Neural progenitor cell (in vitro differentiated cells): ENCODE measurements at regions not wholly inside any gene's neighbourhood (a gene's known extent, or its start where the extent isn't known, plus 50 kb on each side); places are given as distances from the start of the nearest gene placed in this dataset.

Experiments used
- DNase-seq: peaks from one replicate; pipeline ENCODE4 v3.0.0-alpha.2; 2016; ENCODE audit warnings: low spot score
- H2AFZ ChIP-seq: fragments of 200-600 bp; sonication (generic); replicated peaks from 2 replicates; pipeline ENCODE4 v1.6.1; 2016; ENCODE audit warnings: antibody characterized with exemption
- H3F3A ChIP-seq: fragments of 200-600 bp; sonication (generic); 2 replicates; pipeline ENCODE4 v1.6.1; 2016; ENCODE audit warnings: antibody characterized with exemption, low read depth
- H3K27ac ChIP-seq: fragments of 200-600 bp; sonication (generic); 2 replicates; pipeline ENCODE4 v1.5.1; 2016; ENCODE audit warnings: mild to moderate bottlenecking
- H3K27me3 ChIP-seq: fragments of 200-600 bp; sonication (generic); 2 replicates; pipeline ENCODE4 v1.6.1; 2016; ENCODE audit warnings: mild to moderate bottlenecking, moderate library complexity
- H3K36me3 ChIP-seq: fragments of 200-600 bp; sonication (generic); 2 replicates; pipeline ENCODE4 v1.5.1; 2016
- H3K4me1 ChIP-seq: fragments of 200-600 bp; sonication (generic); 2 replicates; pipeline ENCODE4 v1.6.1; 2016; ENCODE audit warnings: mixed run types
- H3K4me2 ChIP-seq: fragments of 200-600 bp; sonication (generic); 2 replicates; pipeline ENCODE4 v1.6.1; 2016
- H3K4me3 ChIP-seq: fragments of 200-600 bp; sonication (generic); 2 replicates; pipeline ENCODE4 v1.5.1; 2016
- H3K79me2 ChIP-seq: fragments of 200-600 bp; sonication (generic); 2 replicates; pipeline ENCODE4 v1.6.1; 2016; ENCODE audit warnings: low read depth
- H3K9ac ChIP-seq: fragments of 200-600 bp; sonication (generic); 2 replicates; pipeline ENCODE4 v1.6.1; 2016
- H3K9me3 ChIP-seq: fragments of 200-600 bp; sonication (generic); 2 replicates; pipeline ENCODE4 v1.5.1; 2016; ENCODE audit warnings: low read depth
- H4K20me1 ChIP-seq: fragments of 200-600 bp; sonication (generic); 2 replicates; pipeline ENCODE4 v1.6.1; 2016; ENCODE audit warnings: low read depth
- H3K27ac Mint-ChIP-seq: 3 replicates; pipeline ENCODE4 v1.8.0; 2021; ENCODE audit warnings: mixed read lengths
- H3K27me3 Mint-ChIP-seq: 2 replicates; pipeline ENCODE4 v1.8.0; 2022; ENCODE audit warnings: low read depth, mild to moderate bottlenecking, inconsistent platforms, moderate library complexity, mixed read lengths; ENCODE audit not compliant: insufficient read depth
- H3K36me3 Mint-ChIP-seq: 3 replicates; pipeline ENCODE4 v1.8.0; 2021; ENCODE audit warnings: mixed read lengths
- H3K4me1 Mint-ChIP-seq: 3 replicates; pipeline ENCODE4 v1.8.0; 2021; ENCODE audit warnings: mixed read lengths
- H3K4me3 Mint-ChIP-seq: 3 replicates; pipeline ENCODE4 v1.8.0; 2021; ENCODE audit warnings: mild to moderate bottlenecking, moderate library complexity, mixed read lengths
- H3K9me3 Mint-ChIP-seq: 3 replicates; pipeline ENCODE4 v1.8.0; 2020; ENCODE audit warnings: mixed read lengths
- CTCF ChIP-seq: fragments of 200-600 bp; sonication (generic); IDR thresholded peaks from 2 replicates; pipeline ENCODE4 v1.5.1; 2017; ENCODE audit warnings: antibody characterized with exemption, mild to moderate bottlenecking
- EZH2 ChIP-seq: fragments of 200-600 bp; sonication (generic); IDR thresholded peaks from 2 replicates; pipeline ENCODE4 v1.6.1; 2017; ENCODE audit warnings: antibody characterized with exemption, mild to moderate bottlenecking, moderate library complexity
- EZH2phosphoT487 ChIP-seq: fragments of 200-600 bp; sonication (generic); IDR thresholded peaks from 2 replicates; pipeline ENCODE4 v1.6.1; 2017; ENCODE audit warnings: antibody characterized with exemption

GRCh38 chr1:198102454-198102827 is 54.4 kb upstream of the NEK7 start:
- TF ChIP-seq EZH2 = no peak
- Mint-ChIP-seq H3K4me3 (no peak overlapping the region), H3K4me1 (peaks cover 9% of the 10 kb centered on the region)

GRCh38 chr1:198105185-198105584 is 51.6 kb upstream of the NEK7 start:
- no peak overlapping the region for H3K4me3 Mint-ChIP-seq
- H3K4me1 Mint-ChIP-seq = peaks cover 9% of the 10 kb centered on the region
- Histone ChIP-seq H4K20me1 (no peaks in the 10 kb centered on the region), H3K9me3 (no peaks in the 10 kb centered on the region), H3K79me2 (no peaks in the 10 kb centered on the region), H3K36me3 (no peaks in the 10 kb centered on the region), H3K4me3 (no peak overlapping the region), H2AFZ (peak overlapping the region; percentile 72), H3F3A (no peaks in the 10 kb centered on the region), H3K4me1 (peaks cover 10% of the 10 kb centered on the region), H3K27ac (no peak overlapping the region), H3K9ac (no peak overlapping the region), H3K27me3 (no peaks in the 10 kb centered on the region), H3K4me2 (no peak overlapping the region)
- no peaks in the 10 kb centered on the region for H3K27me3 Mint-ChIP-seq
- peak; percentile 35 for DNase-seq
- H3K9me3 Mint-ChIP-seq = peaks cover 2% of the 10 kb centered on the region
- no peak overlapping the region for H3K27ac Mint-ChIP-seq
- TF ChIP-seq CTCF (no peak), EZH2 (no peak), EZH2phosphoT487 (no peak)
- H3K36me3 Mint-ChIP-seq = no peaks in the 10 kb centered on the region

More at GRCh38 chr1:198102454-198102827, 54.4 kb upstream of the NEK7 start:
- H3K9ac ChIP-seq = no peak overlapping the region
- H3K27me3 ChIP-seq = no peaks in the 10 kb centered on the region
- Mint-ChIP-seq H3K27me3 (no peaks in the 10 kb centered on the region), H3K9me3 (no peaks in the 10 kb centered on the region), H3K36me3 (no peaks in the 10 kb centered on the region), H3K27ac (no peak overlapping the region)
- no peaks in the 10 kb centered on the region for H3K9me3 ChIP-seq
- DNase-seq = no peak
- peaks cover 14% of the 10 kb centered on the region for H3K4me1 ChIP-seq
- H3K4me3 ChIP-seq = no peak overlapping the region
- no peaks in the 10 kb centered on the region for H4K20me1 ChIP-seq
- H2AFZ ChIP-seq = peak overlapping the region; percentile 0
- H3K4me2 ChIP-seq = no peak overlapping the region
- no peak overlapping the region for H3K27ac ChIP-seq
- no peaks in the 10 kb centered on the region for H3K36me3 ChIP-seq
- no peaks in the 10 kb centered on the region for H3K79me2 ChIP-seq
- H3F3A ChIP-seq = no peaks in the 10 kb centered on the region

GRCh38 chr1:198106011-198106410 is 50.8 kb upstream of the NEK7 start:
- no peak for DNase-seq
- no peak overlapping the region for H3K9ac ChIP-seq
- peaks cover 9% of the 10 kb centered on the region for H3K4me1 Mint-ChIP-seq
- H3F3A ChIP-seq = no peaks in the 10 kb centered on the region
- no peaks in the 10 kb centered on the region for H3K36me3 ChIP-seq
- no peaks in the 10 kb centered on the region for H3K27me3 ChIP-seq
- H3K4me1 ChIP-seq = peaks cover 10% of the 10 kb centered on the region
- no peak overlapping the region for H3K27ac ChIP-seq
- H3K27ac Mint-ChIP-seq = no peak overlapping the region
- peaks cover 2% of the 10 kb centered on the region for H3K9me3 Mint-ChIP-seq
- H2AFZ ChIP-seq = no peak overlapping the region
- H3K4me2 ChIP-seq = no peak overlapping the region
- H3K79me2 ChIP-seq = no peaks in the 10 kb centered on the region
- no peaks in the 10 kb centered on the region for H3K9me3 ChIP-seq
- H3K4me3 Mint-ChIP-seq = no peak overlapping the region
- no peaks in the 10 kb centered on the region for H3K27me3 Mint-ChIP-seq
- TF ChIP-seq CTCF = peak; percentile 21
- TF ChIP-seq EZH2phosphoT487 = no peak
- no peaks in the 10 kb centered on the region for H3K36me3 Mint-ChIP-seq
- H4K20me1 ChIP-seq = no peaks in the 10 kb centered on the region
- H3K4me3 ChIP-seq = no peak overlapping the region
